Kidney (tissue), 13 donors: ENCODE measurements at regions not wholly inside any gene's neighbourhood (a gene's known extent, or its start where the extent isn't known, plus 50 kb on each side); places are given as distances from the start of the nearest gene placed in this dataset.

Experiments
- DNase-seq, 5 donors: peaks; one replicate each; pipeline ENCODE4 v3.0.0-alpha.2; 2013 to 2020
- FAIRE-seq: peaks from 2 replicates; lab custom pipeline; 2012; peaks lifted over from hg19 to GRCh38; lab: Jason Lieb, UNC
- H3K27ac ChIP-seq, 2 donors: one replicate each; pipeline ENCODE4 v1.7.0; 2013; ENCODE audit warnings: low read depth in 2 of 2, low read length in 2 of 2, inconsistent platforms in 1 of 2
- H3K27me3 ChIP-seq: one replicate; pipeline ENCODE4 v1.7.1; 2013; ENCODE audit warnings: low read length, inconsistent platforms; ENCODE audit not compliant: control insufficient read depth, insufficient read depth
- H3K36me3 ChIP-seq, 3 donors: one replicate each; pipeline versions ENCODE4 v1.7.0 to v1.7.1; 2013; ENCODE audit warnings: low read length in 3 of 3, control low read depth in 1 of 3, inconsistent platforms in 1 of 3; ENCODE audit not compliant: insufficient read depth in 3 of 3, control insufficient read depth in 2 of 3
- H3K4me1 ChIP-seq, 3 donors: one replicate each; pipeline versions ENCODE4 v1.7.0 to v1.7.1; 2013; ENCODE audit warnings: low read length in 3 of 3, inconsistent platforms in 1 of 3, low read depth in 1 of 3; ENCODE audit not compliant: control insufficient read depth in 2 of 3, insufficient read depth in 2 of 3
- H3K4me3 ChIP-seq, 3 donors: one replicate each; pipeline versions ENCODE4 v1.7.0 to v1.8.1; 2013; ENCODE audit warnings: low read length in 3 of 3, control low read depth in 1 of 3, inconsistent platforms in 1 of 3
- H3K9ac ChIP-seq, 3 donors: one replicate each; pipeline versions ENCODE4 v1.7.0 to v1.7.1; 2013; ENCODE audit warnings: low read length in 3 of 3, control low read depth in 1 of 3, inconsistent platforms in 1 of 3
- H3K9me3 ChIP-seq, 3 donors: one replicate each; pipeline versions ENCODE4 v1.7.0 to v1.7.1; 2013; ENCODE audit warnings: low read length in 3 of 3, control low read depth in 1 of 3, inconsistent platforms in 1 of 3; ENCODE audit not compliant: control insufficient read depth in 2 of 3, insufficient read depth in 1 of 3
- CTCF ChIP-seq: IDR thresholded peaks from 3 replicates; pipeline ENCODE4 v1.5.1; 2012; ENCODE audit warnings: mild to moderate bottlenecking, moderate library complexity, borderline replicate concordance; ENCODE audit not compliant: insufficient read depth; ENCODE audit errors: extremely low read depth
- intact Hi-C: fragments of 100-400 bp; cut with DNase I; formaldehyde crosslinking; loops from one replicate; pipeline ENCODE4 v1.11.1; 2022
- donor health status: control.
- donor health status: control.
- donor health status: control.
- donor health status: control.
- donor health status: control.
- donor health status: DM: yes; HTN: yes; CAD: no.
- donor health status: Normal renal cell carcinoma (clear cell type).

GRCh38 chr16:16945207-16945606, 525.6 kb downstream of the XYLT1 start:
- no peak for TF ChIP-seq CTCF
- Histone ChIP-seq H3K4me1 (no peaks in the 10 kb centered on the region), H3K4me3 (no peak overlapping the region), H3K27me3 (no peaks in the 10 kb centered on the region), H3K9ac (no peak overlapping the region), H3K27ac (no peak overlapping the region), H3K9me3 (no peaks in the 10 kb centered on the region), H3K36me3 (no peaks in the 10 kb centered on the region)
- FAIRE-seq (no peak), DNase-seq (no peak)
- intact Hi-C loops: no loop called here

GRCh38 chr16:16956376-16956775, 514.4 kb downstream of the XYLT1 start:
- Histone ChIP-seq H3K4me1 (no peaks in the 10 kb centered on the region), H3K27me3 (no peaks in the 10 kb centered on the region), H3K9ac (no peak overlapping the region), H3K36me3 (no peaks in the 10 kb centered on the region), H3K4me3 (no peak overlapping the region), H3K27ac (no peak overlapping the region), H3K9me3 (no peaks in the 10 kb centered on the region)
- no peak for FAIRE-seq
- no peak for TF ChIP-seq CTCF
- no peak for DNase-seq
- intact Hi-C loops: no loop called here

GRCh38 chr16:16960785-16961184, 510.0 kb downstream of the XYLT1 start:
- no peak overlapping the region for H3K9ac ChIP-seq
- no peaks in the 10 kb centered on the region for H3K4me1 ChIP-seq
- no peak for TF ChIP-seq CTCF
- no peaks in the 10 kb centered on the region for H3K9me3 ChIP-seq
- DNase-seq (no peak), FAIRE-seq (no peak)
- intact Hi-C loops: no loop called here
- no peak overlapping the region for H3K27ac ChIP-seq
- H3K27me3 ChIP-seq: no peaks in the 10 kb centered on the region
- no peaks in the 10 kb centered on the region for H3K36me3 ChIP-seq
- no peak overlapping the region for H3K4me3 ChIP-seq

- DNase-seq (no peak), FAIRE-seq (no peak)
- Histone ChIP-seq H3K4me3 (no peak overlapping the region), H3K27ac (no peak overlapping the region), H3K36me3 (no peaks in the 10 kb centered on the region), H3K27me3 (no peaks in the 10 kb centered on the region), H3K9me3 (peaks cover 0 to 2% (median 0%) of the 10 kb centered on the region in 3 donors), H3K9ac (no peak overlapping the region), H3K4me1 (no peaks in the 10 kb centered on the region)
- intact Hi-C loops: no loop called here
- no peak for TF ChIP-seq CTCF
Measured at GRCh38 chr16:16966439-16966838, 504.3 kb downstream of the XYLT1 start.
